SU-DHL-6 (cell line): ENCODE measurements at regions not wholly inside any gene's neighbourhood (a gene's known extent, or its start where the extent isn't known, plus 50 kb on each side); places are given as distances from the start of the nearest gene placed in this dataset.

Source experiments
- H2AFZ ChIP-seq: fragments of 200-600 bp; sonication (generic); 2 replicates; pipeline ENCODE4 v1.6.1; 2014; ENCODE audit warnings: low read depth, mild to moderate bottlenecking, moderate library complexity, mixed read lengths, antibody characterized with exemption, low read length; ENCODE audit not compliant: severe bottlenecking
- H3F3A ChIP-seq: fragments of 200-600 bp; shearing (Covaris generic); 2 replicates; pipeline ENCODE4 v1.6.0; 2016; ENCODE audit warnings: antibody characterized with exemption, mild to moderate bottlenecking; ENCODE audit not compliant: insufficient read depth
- H3K27ac ChIP-seq: fragments of 200-600 bp; sonication (generic); 2 replicates; pipeline ENCODE4 v1.5.1; 2016; ENCODE audit warnings: low read depth, mild to moderate bottlenecking, low read length, moderate library complexity, mixed read lengths
- H3K27me3 ChIP-seq: fragments of 200-600 bp; sonication (generic), shearing (Covaris generic); 2 replicates; pipeline ENCODE4 v1.6.0; 2014; ENCODE audit warnings: mild to moderate bottlenecking, low read length
- H3K36me3 ChIP-seq: fragments of 200-600 bp; sonication (generic); 2 replicates; pipeline ENCODE4 v1.6.1; 2014; ENCODE audit warnings: mild to moderate bottlenecking, low read length, mixed read lengths
- H3K4me2 ChIP-seq: fragments of 300-600, 200-600 bp; shearing (Covaris generic), sonication (generic); 2 replicates; pipeline ENCODE4 v1.6.0; 2014; ENCODE audit warnings: low read length, low read depth, mild to moderate bottlenecking; ENCODE audit not compliant: poor library complexity, severe bottlenecking
- H3K4me3 ChIP-seq: fragments of 200-600 bp; sonication (generic); 2 replicates; pipeline ENCODE4 v1.5.1; 2014; ENCODE audit warnings: antibody characterized with exemption, low read length, mild to moderate bottlenecking, mixed read lengths; ENCODE audit not compliant: insufficient read depth, poor library complexity, severe bottlenecking
- H3K79me2 ChIP-seq: fragments of 200-600 bp; sonication (generic); 2 replicates; pipeline ENCODE4 v1.6.1; 2014; ENCODE audit warnings: mild to moderate bottlenecking, low read length, moderate library complexity; ENCODE audit not compliant: insufficient read depth
- H3K9ac ChIP-seq: fragments of 200-600 bp; sonication (generic); 2 replicates; pipeline ENCODE4 v1.7.0; 2014; ENCODE audit warnings: mild to moderate bottlenecking, low read length
- H3K9me2 ChIP-seq: fragments of 200-600 bp; sonication (generic); replicated peaks from 2 replicates; pipeline ENCODE4 v1.6.1; 2014; ENCODE audit warnings: low read length; ENCODE audit not compliant: insufficient read depth
- H3K9me3 ChIP-seq: fragments of 200-600 bp; sonication (generic); 2 replicates; pipeline ENCODE4 v1.6.1; 2014; ENCODE audit warnings: low read length, mixed read lengths; ENCODE audit not compliant: insufficient read depth
- H4K20me1 ChIP-seq: fragments of 200-600 bp; sonication (generic); 2 replicates; pipeline ENCODE4 v1.6.1; 2014; ENCODE audit warnings: low read depth, mild to moderate bottlenecking, antibody characterized with exemption, low read length, moderate library complexity, mixed read lengths
- EZH2phosphoT487 ChIP-seq: fragments of 200-600 bp; sonication (generic), shearing (Covaris generic); conservative IDR thresholded peaks from 2 replicates; pipeline ENCODE4 v1.6.1; 2018; ENCODE audit warnings: mild to moderate bottlenecking, antibody characterized with exemption, low read length, moderate library complexity, mixed read lengths
- TF ChIP-seq, protein P1 (sequence below): fragments of 200-600 bp; sonication (generic); IDR thresholded peaks from one replicate; pipeline ENCODE4 v1.5.1; 2017; ENCODE audit warnings: antibody characterized with exemption, mild to moderate bottlenecking, low read length, moderate library complexity; ENCODE audit not compliant: insufficient read depth, poor library complexity, severe bottlenecking

DNA sequence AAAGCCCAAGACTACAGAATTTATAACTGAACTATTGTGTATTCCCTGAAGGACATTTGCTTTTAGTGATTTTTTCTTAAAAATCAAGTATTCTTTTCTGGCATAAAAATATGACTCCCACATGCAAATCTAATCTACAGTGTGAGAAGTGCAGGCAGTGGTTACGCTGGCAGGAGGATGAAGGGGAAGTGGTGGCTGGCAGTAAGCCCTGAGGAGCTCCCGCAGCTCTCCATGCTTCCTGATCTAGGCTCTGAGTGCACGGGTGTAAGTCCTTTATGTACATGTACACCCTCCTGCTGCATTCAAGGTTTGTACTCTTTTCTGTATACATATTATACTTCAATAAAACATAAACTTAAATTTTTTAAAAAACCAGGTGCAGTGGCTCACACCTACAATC lies 67.5 kb upstream of the PRDX6 start:
- H3F3A ChIP-seq, result peaks cover 60% of the 10 kb centered on the region
- H3K9ac ChIP-seq, result peak overlapping the region; percentile 42
- H3K9me2 ChIP-seq, result no peaks in the 10 kb centered on the region
- H3K27ac ChIP-seq, result peak overlapping the region; percentile 97
- H3K36me3 ChIP-seq, result no peaks in the 10 kb centered on the region
- no peaks in the 10 kb centered on the region for H3K79me2 ChIP-seq
- H3K4me2 ChIP-seq, result peak overlapping the region; percentile 61
- TF ChIP-seq, protein P1, sequence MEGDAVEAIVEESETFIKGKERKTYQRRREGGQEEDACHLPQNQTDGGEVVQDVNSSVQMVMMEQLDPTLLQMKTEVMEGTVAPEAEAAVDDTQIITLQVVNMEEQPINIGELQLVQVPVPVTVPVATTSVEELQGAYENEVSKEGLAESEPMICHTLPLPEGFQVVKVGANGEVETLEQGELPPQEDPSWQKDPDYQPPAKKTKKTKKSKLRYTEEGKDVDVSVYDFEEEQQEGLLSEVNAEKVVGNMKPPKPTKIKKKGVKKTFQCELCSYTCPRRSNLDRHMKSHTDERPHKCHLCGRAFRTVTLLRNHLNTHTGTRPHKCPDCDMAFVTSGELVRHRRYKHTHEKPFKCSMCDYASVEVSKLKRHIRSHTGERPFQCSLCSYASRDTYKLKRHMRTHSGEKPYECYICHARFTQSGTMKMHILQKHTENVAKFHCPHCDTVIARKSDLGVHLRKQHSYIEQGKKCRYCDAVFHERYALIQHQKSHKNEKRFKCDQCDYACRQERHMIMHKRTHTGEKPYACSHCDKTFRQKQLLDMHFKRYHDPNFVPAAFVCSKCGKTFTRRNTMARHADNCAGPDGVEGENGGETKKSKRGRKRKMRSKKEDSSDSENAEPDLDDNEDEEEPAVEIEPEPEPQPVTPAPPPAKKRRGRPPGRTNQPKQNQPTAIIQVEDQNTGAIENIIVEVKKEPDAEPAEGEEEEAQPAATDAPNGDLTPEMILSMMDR, result no peak
- TF ChIP-seq EZH2phosphoT487, result no peak
- H2AFZ ChIP-seq, result no peak overlapping the region
- H3K9me3 ChIP-seq, result no peaks in the 10 kb centered on the region
- no peaks in the 10 kb centered on the region for H4K20me1 ChIP-seq
- H3K27me3 ChIP-seq, result no peaks in the 10 kb centered on the region
- H3K4me3 ChIP-seq, result peak overlapping the region; percentile 27

DNA sequence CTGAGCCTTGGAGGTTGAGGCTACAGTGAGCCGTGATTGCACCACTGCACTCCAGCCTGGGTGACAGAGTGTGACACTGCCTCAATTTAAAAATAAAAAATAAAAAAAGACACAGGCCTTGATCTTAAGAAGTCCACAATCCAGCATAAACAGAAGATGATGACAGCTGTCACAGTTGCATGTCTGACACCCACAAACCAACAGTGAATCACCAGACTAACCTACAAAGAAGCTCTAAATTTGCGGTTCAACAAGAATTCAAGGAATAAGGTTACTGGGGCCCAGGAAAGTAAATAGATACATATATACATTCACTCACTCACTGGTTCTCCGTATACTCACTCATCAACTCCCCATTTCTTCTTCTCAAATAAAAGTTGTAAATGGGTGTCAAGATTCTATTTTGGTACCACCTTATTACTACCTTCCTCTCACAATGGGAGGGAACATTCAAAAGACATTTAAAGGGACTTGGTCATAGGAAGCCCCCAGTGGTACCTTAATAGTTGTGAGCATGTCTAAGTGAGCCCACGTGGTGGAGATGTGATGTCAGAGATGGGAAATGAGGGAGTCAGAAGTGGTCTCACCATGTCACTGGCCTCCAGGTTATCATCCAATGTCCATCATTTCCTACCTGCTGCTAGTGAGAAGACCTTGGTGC lies 66.9 kb upstream of the PRDX6 start:
- Histone ChIP-seq H3K4me2 (peak overlapping the region; percentile 61), H3K27me3 (no peaks in the 10 kb centered on the region), H3K79me2 (no peaks in the 10 kb centered on the region), H3K36me3 (no peaks in the 10 kb centered on the region), H4K20me1 (no peaks in the 10 kb centered on the region), H3K27ac (peak overlapping the region; percentile 97), H3K4me3 (peak overlapping the region; percentile 27), H2AFZ (no peak overlapping the region), H3K9me3 (no peaks in the 10 kb centered on the region), H3K9ac (peak overlapping the region; percentile 42), H3K9me2 (no peaks in the 10 kb centered on the region), H3F3A (peaks cover 66% of the 10 kb centered on the region)
- TF ChIP-seq, protein P1, result no peak
- TF ChIP-seq EZH2phosphoT487, result no peak

DNA sequence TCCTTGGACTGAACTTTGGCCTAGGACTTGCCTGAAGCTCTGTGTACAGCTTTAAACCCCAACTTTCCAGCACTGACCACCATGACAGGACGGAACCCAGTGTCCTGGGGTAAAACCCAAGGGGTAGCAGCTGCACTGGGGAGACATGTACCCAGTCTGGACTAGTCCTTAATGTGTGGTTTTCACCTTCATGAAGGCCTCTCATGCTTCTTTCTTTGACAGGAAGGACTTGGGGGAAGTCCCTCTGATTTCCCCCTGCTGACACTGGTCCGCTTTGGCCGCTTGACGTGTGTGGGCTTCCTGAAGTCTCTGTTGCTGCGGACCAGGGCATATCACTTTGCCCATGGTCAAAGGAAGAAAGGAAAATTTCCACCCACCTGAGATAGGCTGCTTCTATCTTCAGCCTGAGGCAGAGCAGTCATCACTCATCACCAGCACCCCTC lies 66.3 kb upstream of the PRDX6 start:
- H2AFZ ChIP-seq, result no peak overlapping the region
- H3K27me3 ChIP-seq, result no peaks in the 10 kb centered on the region
- no peaks in the 10 kb centered on the region for H3K9me2 ChIP-seq
- no peak for TF ChIP-seq EZH2phosphoT487
- TF ChIP-seq, protein P1, result no peak
- H4K20me1 ChIP-seq, result no peaks in the 10 kb centered on the region
- H3K4me3 ChIP-seq, result peak overlapping the region; percentile 4
- peak overlapping the region; percentile 61 for H3K4me2 ChIP-seq
- peaks cover 72% of the 10 kb centered on the region for H3F3A ChIP-seq
- H3K36me3 ChIP-seq, result no peaks in the 10 kb centered on the region
- H3K27ac ChIP-seq, result peak overlapping the region; percentile 97
- no peaks in the 10 kb centered on the region for H3K9me3 ChIP-seq
- peak overlapping the region; percentile 42 for H3K9ac ChIP-seq
- no peaks in the 10 kb centered on the region for H3K79me2 ChIP-seq
